Karpas-422 (cell line): ENCODE measurements at regions not wholly inside any gene's neighbourhood (a gene's known extent, or its start where the extent isn't known, plus 50 kb on each side); places are given as distances from the start of the nearest gene placed in this dataset.
A peak's percentile ranks its signal among the peaks of the same experiment; 100 is the strongest.
"Not testable (repeated sequence)": the region's sequence is repeated elsewhere in the genome, so short reads cannot be mapped to it uniquely, and the experiment has no call there.

ENCODE experiments used
- DNase-seq: peaks from one replicate; pipeline ENCODE4 v3.0.0-alpha.2; 2015
- H2AFZ ChIP-seq: fragments of 200-600 bp; sonication (generic); 2 replicates; pipeline ENCODE4 v1.6.1; 2014; ENCODE audit warnings: antibody characterized with exemption, low read length, mixed read lengths
- H3K27ac ChIP-seq: fragments of 200-600 bp; sonication (generic); 2 replicates; pipeline ENCODE4 v1.5.1; 2014; ENCODE audit warnings: mild to moderate bottlenecking, low read length, moderate library complexity
- H3K27me3 ChIP-seq: fragments of 200-600 bp; sonication (generic); 2 replicates; pipeline ENCODE4 v1.6.1; 2014; ENCODE audit warnings: low read length, mixed read lengths
- H3K36me3 ChIP-seq: fragments of 200-600 bp; sonication (generic); 2 replicates; pipeline ENCODE4 v1.6.1; 2014; ENCODE audit warnings: low read length, mixed read lengths; ENCODE audit not compliant: insufficient read depth
- H3K4me1 ChIP-seq: fragments of 200-600 bp; sonication (generic); 2 replicates; pipeline ENCODE4 v1.6.1; 2014; ENCODE audit warnings: mild to moderate bottlenecking, low read length, mixed read lengths
- H3K4me2 ChIP-seq: fragments of 200-600 bp; sonication (generic); 2 replicates; pipeline ENCODE4 v1.6.1; 2014; ENCODE audit warnings: low read length, low read depth, mild to moderate bottlenecking; ENCODE audit not compliant: poor library complexity, severe bottlenecking
- H3K4me3 ChIP-seq: fragments of 200-600 bp; sonication (generic); 2 replicates; pipeline ENCODE4 v1.5.1; 2014; ENCODE audit warnings: mild to moderate bottlenecking, antibody characterized with exemption, low read length, mixed read lengths
- H3K79me2 ChIP-seq: fragments of 200-600 bp; sonication (generic); 2 replicates; pipeline ENCODE4 v1.6.1; 2014; ENCODE audit warnings: mild to moderate bottlenecking, low read length, mixed read lengths
- H3K9ac ChIP-seq: fragments of 200-600 bp; sonication (generic); 2 replicates; pipeline ENCODE4 v1.6.0; 2014; ENCODE audit warnings: low read length
- H3K9me2 ChIP-seq: fragments of 200-600 bp; sonication (generic), shearing (Covaris generic); replicated peaks from 2 replicates; pipeline ENCODE4 v1.6.0; 2014; ENCODE audit warnings: mild to moderate bottlenecking, low read length, moderate library complexity; ENCODE audit not compliant: insufficient read depth
- H3K9me3 ChIP-seq: fragments of 300-700, 200-600 bp; sonication (generic); 2 replicates; pipeline ENCODE4 v1.6.1; 2014; ENCODE audit warnings: low read length, mixed read lengths
- H4K20me1 ChIP-seq: fragments of 200-600 bp; sonication (generic); 2 replicates; pipeline ENCODE4 v1.6.1; 2014; ENCODE audit warnings: mild to moderate bottlenecking, antibody characterized with exemption, low read length, low read depth; ENCODE audit not compliant: insufficient read depth

- Histone ChIP-seq H4K20me1 (no peaks in the 10 kb centered on the region), H3K4me3 (no peak overlapping the region), H3K4me1 (no peaks in the 10 kb centered on the region), H3K9me2 (no peaks in the 10 kb centered on the region), H3K79me2 (no peaks in the 10 kb centered on the region), H3K9ac (no peak overlapping the region), H3K9me3 (no peaks in the 10 kb centered on the region), H3K36me3 (no peaks in the 10 kb centered on the region), H2AFZ (no peak overlapping the region), H3K27ac (no peak overlapping the region), H3K27me3 (no peaks in the 10 kb centered on the region), H3K4me2 (no peak overlapping the region)
- no peak for DNase-seq
Measured at GRCh38 chr7:24444666-24445440, 128.4 kb upstream of the PALS2 start.

GRCh38 chr7:24448038-24448437, 125.2 kb upstream of the PALS2 start:
- Histone ChIP-seq H3K9ac (no peak overlapping the region), H3K9me3 (no peaks in the 10 kb centered on the region), H3K27ac (no peak overlapping the region), H3K27me3 (no peaks in the 10 kb centered on the region), H3K4me1 (no peaks in the 10 kb centered on the region), H3K36me3 (no peaks in the 10 kb centered on the region), H2AFZ (no peak overlapping the region), H3K4me2 (no peak overlapping the region), H3K79me2 (no peaks in the 10 kb centered on the region), H3K9me2 (no peaks in the 10 kb centered on the region), H3K4me3 (no peak overlapping the region), H4K20me1 (no peaks in the 10 kb centered on the region)
- no peak for DNase-seq

- not testable (repeated sequence) for H3K27ac ChIP-seq, H3K9ac ChIP-seq, H4K20me1 ChIP-seq, H3K4me3 ChIP-seq, H2AFZ ChIP-seq, H3K4me1 ChIP-seq, H3K9me2 ChIP-seq, H3K79me2 ChIP-seq, H3K9me3 ChIP-seq, DNase-seq, H3K36me3 ChIP-seq, H3K27me3 ChIP-seq, H3K4me2 ChIP-seq
Measured at GRCh38 chr7:24449416-24449815, 123.8 kb upstream of the PALS2 start.

GRCh38 chr7:24455813-24456525, 117.3 kb upstream of the PALS2 start:
- H3K9me3 ChIP-seq: no peaks in the 10 kb centered on the region
- no peak overlapping the region for H2AFZ ChIP-seq
- H3K27ac ChIP-seq: no peak overlapping the region
- H3K79me2 ChIP-seq: no peaks in the 10 kb centered on the region
- H3K9me2 ChIP-seq: no peaks in the 10 kb centered on the region
- no peak overlapping the region for H3K4me3 ChIP-seq
- H3K4me1 ChIP-seq: peaks cover 5% of the 10 kb centered on the region
- no peaks in the 10 kb centered on the region for H3K36me3 ChIP-seq
- no peaks in the 10 kb centered on the region for H3K27me3 ChIP-seq
- no peak overlapping the region for H3K4me2 ChIP-seq
- peak; percentile 31 for DNase-seq
- no peak overlapping the region for H3K9ac ChIP-seq
- no peaks in the 10 kb centered on the region for H4K20me1 ChIP-seq

- Histone ChIP-seq H3K79me2 (no peaks in the 10 kb centered on the region), H3K27ac (no peak overlapping the region), H2AFZ (no peak overlapping the region), H3K4me3 (no peak overlapping the region), H3K9me2 (no peaks in the 10 kb centered on the region), H4K20me1 (no peaks in the 10 kb centered on the region), H3K36me3 (no peaks in the 10 kb centered on the region), H3K9me3 (no peaks in the 10 kb centered on the region), H3K4me1 (peaks cover 5% of the 10 kb centered on the region), H3K4me2 (no peak overlapping the region), H3K9ac (no peak overlapping the region), H3K27me3 (no peaks in the 10 kb centered on the region)
- DNase-seq: peak; percentile 2
Measured at GRCh38 chr7:24456526-24457218, 116.6 kb upstream of the PALS2 start.

GRCh38 chr7:24457219-24457558, 116.1 kb upstream of the PALS2 start:
- Histone ChIP-seq H3K4me1 (peaks cover 5% of the 10 kb centered on the region), H3K79me2 (no peaks in the 10 kb centered on the region), H3K9me3 (no peaks in the 10 kb centered on the region), H3K4me2 (no peak overlapping the region), H3K36me3 (no peaks in the 10 kb centered on the region), H2AFZ (no peak overlapping the region), H3K27me3 (no peaks in the 10 kb centered on the region), H3K27ac (no peak overlapping the region), H3K4me3 (no peak overlapping the region), H3K9me2 (no peaks in the 10 kb centered on the region), H4K20me1 (no peaks in the 10 kb centered on the region), H3K9ac (no peak overlapping the region)
- no peak for DNase-seq

GRCh38 chr7:24462117-24462516, 111.1 kb upstream of the PALS2 start:
- Histone ChIP-seq H3K36me3 (no peaks in the 10 kb centered on the region), H3K27ac (no peak overlapping the region), H3K9ac (no peak overlapping the region), H4K20me1 (no peaks in the 10 kb centered on the region), H3K4me1 (no peaks in the 10 kb centered on the region), H3K79me2 (no peaks in the 10 kb centered on the region), H3K9me3 (no peaks in the 10 kb centered on the region), H3K4me3 (no peak overlapping the region), H3K27me3 (no peaks in the 10 kb centered on the region), H2AFZ (no peak overlapping the region), H3K9me2 (no peaks in the 10 kb centered on the region), H3K4me2 (no peak overlapping the region)
- DNase-seq: no peak

GRCh38 chr7:24462984-24463383, 110.3 kb upstream of the PALS2 start:
- no peaks in the 10 kb centered on the region for H3K4me1 ChIP-seq
- no peak overlapping the region for H3K9ac ChIP-seq
- DNase-seq: peak; percentile 23
- no peak overlapping the region for H2AFZ ChIP-seq
- no peak overlapping the region for H3K27ac ChIP-seq
- no peak overlapping the region for H3K4me3 ChIP-seq
- no peak overlapping the region for H3K4me2 ChIP-seq
- H3K27me3 ChIP-seq: no peaks in the 10 kb centered on the region
- H3K9me3 ChIP-seq: no peaks in the 10 kb centered on the region
- H3K9me2 ChIP-seq: no peaks in the 10 kb centered on the region
- H4K20me1 ChIP-seq: no peaks in the 10 kb centered on the region
- H3K36me3 ChIP-seq: no peaks in the 10 kb centered on the region
- no peaks in the 10 kb centered on the region for H3K79me2 ChIP-seq
